CD4-positive, alpha-beta T cell (primary cell): ENCODE measurements at regions not wholly inside any gene's neighbourhood (a gene's known extent, or its start where the extent isn't known, plus 50 kb on each side); places are given as distances from the start of the nearest gene placed in this dataset.

Experiments used
- ATAC-seq: fragments of 200-7000 bp; cut with Tn5 transposase; one replicate; pipeline ENCODE4 v1.10.0; 2022; ENCODE audit warnings: mild to moderate bottlenecking; ENCODE audit not compliant: poor library complexity
- CTCF ChIA-PET: fragments of 350-600 bp; sonication (Branson Sonifier 250); formaldehyde crosslinking; loops from one replicate; lab custom pipeline; 2021; ENCODE audit warnings: antibody characterized with exemption, inconsistent platforms; lab: Charles Lee
- POLR2A ChIA-PET: fragments of 350-600 bp; sonication (Branson Sonifier 250); formaldehyde crosslinking; loops from one replicate; lab custom pipeline; 2021; ENCODE audit warnings: antibody characterized with exemption, inconsistent platforms; lab: Charles Lee
- DNase-seq, 14 experiments: peaks; one replicate each; pipeline ENCODE4 v3.0.0-alpha.2; 2013 to 2020; ENCODE audit warnings: mixed read lengths in 2 of 14
- H3K27ac ChIP-seq, 2 donors: one replicate each; pipeline versions ENCODE4 v1.5.1 to v1.7.0; 2013; ENCODE audit warnings: low read length in 2 of 2, low read depth in 1 of 2, mild to moderate bottlenecking in 1 of 2
- H3K27me3 ChIP-seq, 2 experiments: 1 replicate in 1 of 2; 2 replicates in 1 of 2; pipeline versions ENCODE4 v1.6.1 to v1.7.0; 2013; ENCODE audit warnings: low read length in 2 of 2, control low read depth in 1 of 2, mild to moderate bottlenecking in 1 of 2, moderate library complexity in 1 of 2; ENCODE audit not compliant: insufficient read depth in 2 of 2, control insufficient read depth in 1 of 2
- H3K36me3 ChIP-seq: one replicate; pipeline ENCODE4 v1.6.1; 2013; ENCODE audit warnings: low read length, control low read depth; ENCODE audit not compliant: insufficient read depth
- H3K4me1 ChIP-seq: one replicate; pipeline ENCODE4 v1.6.1; 2013; ENCODE audit warnings: low read length, control low read depth; ENCODE audit not compliant: insufficient read depth
- H3K4me3 ChIP-seq: one replicate; pipeline ENCODE4 v1.5.1; 2013; ENCODE audit warnings: mild to moderate bottlenecking, low read length, moderate library complexity
- H3K9me3 ChIP-seq, 2 experiments: 1 replicate in 1 of 2; 2 replicates in 1 of 2; pipeline versions ENCODE4 v1.6.1 to v1.7.0; 2013; ENCODE audit warnings: low read length in 2 of 2, mild to moderate bottlenecking in 2 of 2, control low read depth in 1 of 2, moderate library complexity in 1 of 2; ENCODE audit not compliant: control insufficient read depth in 1 of 2, insufficient read depth in 1 of 2
- H3K27ac Mint-ChIP-seq: one replicate; pipeline ENCODE4 v1.8.0; 2020; ENCODE audit warnings: mixed read lengths
- H3K27me3 Mint-ChIP-seq: one replicate; pipeline ENCODE4 v1.8.0; 2021; ENCODE audit warnings: mixed read lengths
- H3K36me3 Mint-ChIP-seq: one replicate; pipeline ENCODE4 v1.8.0; 2021; ENCODE audit warnings: low read depth, mixed read lengths
- H3K4me1 Mint-ChIP-seq: one replicate; pipeline ENCODE4 v1.8.0; 2021; ENCODE audit warnings: low read depth, mixed read lengths
- H3K4me3 Mint-ChIP-seq: one replicate; pipeline ENCODE4 v1.8.0; 2020; ENCODE audit warnings: mild to moderate bottlenecking, mixed read lengths
- H3K9me3 Mint-ChIP-seq: one replicate; pipeline ENCODE4 v1.8.0; 2020; ENCODE audit warnings: mixed read lengths
- intact Hi-C, 2 experiments: fragments of 100-400 bp; cut with DNase I in 1 of 2; cut with micrococcal nuclease in 1 of 2; formaldehyde crosslinking; loops; one replicate each; pipeline versions ENCODE4 v1.15.1 to v1.9.0; 2023 to 2025; cut with DNase I, micrococcal nuclease
- TF ChIP-seq, protein P1 (sequence below): fragments of 200-600 bp; IDR thresholded peaks from one replicate; pipeline ENCODE4 v1.8.0; 2022; ENCODE audit warnings: antibody characterized with exemption, mild to moderate bottlenecking

GRCh38 chr10:98318861-98319260 lies 50.9 kb upstream of the LOXL4 start:
- ChIA-PET POLR2A (no interaction called here), CTCF (no interaction called here)
- H3K4me3 Mint-ChIP-seq, result no peak overlapping the region
- DNase-seq, result no peak
- Histone ChIP-seq H3K9me3 (no peaks in the 10 kb centered on the region), H3K4me3 (no peak overlapping the region), H3K27me3 (no peaks in the 10 kb centered on the region), H3K36me3 (no peaks in the 10 kb centered on the region), H3K27ac (no peak overlapping the region), H3K4me1 (no peaks in the 10 kb centered on the region)
- intact Hi-C loops, result loop anchor here in 1 of 2 experiments (10.0 kb wide), 1 partner anchor 404 kb away; no protein-coding TSS in a partner anchor
- no peaks in the 10 kb centered on the region for H3K9me3 Mint-ChIP-seq
- TF ChIP-seq, protein P1, sequence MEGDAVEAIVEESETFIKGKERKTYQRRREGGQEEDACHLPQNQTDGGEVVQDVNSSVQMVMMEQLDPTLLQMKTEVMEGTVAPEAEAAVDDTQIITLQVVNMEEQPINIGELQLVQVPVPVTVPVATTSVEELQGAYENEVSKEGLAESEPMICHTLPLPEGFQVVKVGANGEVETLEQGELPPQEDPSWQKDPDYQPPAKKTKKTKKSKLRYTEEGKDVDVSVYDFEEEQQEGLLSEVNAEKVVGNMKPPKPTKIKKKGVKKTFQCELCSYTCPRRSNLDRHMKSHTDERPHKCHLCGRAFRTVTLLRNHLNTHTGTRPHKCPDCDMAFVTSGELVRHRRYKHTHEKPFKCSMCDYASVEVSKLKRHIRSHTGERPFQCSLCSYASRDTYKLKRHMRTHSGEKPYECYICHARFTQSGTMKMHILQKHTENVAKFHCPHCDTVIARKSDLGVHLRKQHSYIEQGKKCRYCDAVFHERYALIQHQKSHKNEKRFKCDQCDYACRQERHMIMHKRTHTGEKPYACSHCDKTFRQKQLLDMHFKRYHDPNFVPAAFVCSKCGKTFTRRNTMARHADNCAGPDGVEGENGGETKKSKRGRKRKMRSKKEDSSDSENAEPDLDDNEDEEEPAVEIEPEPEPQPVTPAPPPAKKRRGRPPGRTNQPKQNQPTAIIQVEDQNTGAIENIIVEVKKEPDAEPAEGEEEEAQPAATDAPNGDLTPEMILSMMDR, result no peak
- no peak overlapping the region for H3K27ac Mint-ChIP-seq
- peaks cover 17% of the 10 kb centered on the region for H3K27me3 Mint-ChIP-seq
- H3K4me1 Mint-ChIP-seq, result no peaks in the 10 kb centered on the region
- ATAC-seq, result no peak
- no peaks in the 10 kb centered on the region for H3K36me3 Mint-ChIP-seq
